ENCODE measurements at regions not wholly inside any gene's neighbourhood (a gene's known extent, or its start where the extent isn't known, plus 50 kb on each side); places are given as distances from the start of the nearest gene placed in this dataset.
"Not testable (repeated sequence)": the region's sequence is repeated elsewhere in the genome, so short reads cannot be mapped to it uniquely, and the experiment has no call there.

DNA sequence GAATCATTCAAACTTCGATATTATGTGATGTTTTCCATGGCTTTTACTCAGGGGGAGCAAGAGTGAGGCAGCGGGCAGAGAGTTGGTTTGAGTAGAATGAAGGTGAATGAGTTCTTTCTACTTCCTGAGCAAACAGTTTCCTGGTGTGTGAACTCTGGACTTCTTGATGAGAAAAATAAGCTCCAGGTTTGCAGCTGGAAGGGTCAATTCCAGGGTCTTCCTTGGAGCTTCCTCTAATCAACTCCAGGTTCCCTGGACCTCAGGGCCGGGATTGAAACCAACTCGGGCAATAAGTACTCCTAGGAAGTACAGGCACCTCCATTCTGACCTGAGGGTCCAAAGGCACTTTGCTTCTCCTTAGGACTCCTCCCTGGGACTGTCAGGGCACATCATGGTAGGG is 243.6 kb upstream of the ONECUT1 start:
- Histone ChIP-seq H3K4me3 (ENCODE audit: low read length) (no peak overlapping the region), H3K79me2 (ENCODE audit: low read length) (no peaks in the 10 kb centered on the region), H3K27ac (ENCODE audit: low read length) (no peak overlapping the region), H3K36me3 (replicated peaks; ENCODE audit: low read depth, low read length) (no peaks in the 10 kb centered on the region), H3K9me3 (ENCODE audit: insufficient read depth, low read length) (no peaks in the 10 kb centered on the region), H3K9ac (ENCODE audit: low read length) (no peak overlapping the region), H4K20me1 (ENCODE audit: insufficient read depth, low read length) (no peaks in the 10 kb centered on the region), H3K4me2 (ENCODE audit: low read length) (no peak overlapping the region), H3K4me1 (ENCODE audit: low read length) (no peaks in the 10 kb centered on the region), H3K27me3 (ENCODE audit: low read depth, low read length) (0 out of 2 replicates have a peak, but pooled peaks cover 6% of the 10 kb centered on the region), H2AFZ (ENCODE audit: low read depth, low read length) (no peak overlapping the region)
- no peak for TF ChIP-seq EZH2phosphoT487 (IDR thresholded peaks at IDR 0.05; ENCODE audit: low read depth)
- TF ChIP-seq, protein P1, sequence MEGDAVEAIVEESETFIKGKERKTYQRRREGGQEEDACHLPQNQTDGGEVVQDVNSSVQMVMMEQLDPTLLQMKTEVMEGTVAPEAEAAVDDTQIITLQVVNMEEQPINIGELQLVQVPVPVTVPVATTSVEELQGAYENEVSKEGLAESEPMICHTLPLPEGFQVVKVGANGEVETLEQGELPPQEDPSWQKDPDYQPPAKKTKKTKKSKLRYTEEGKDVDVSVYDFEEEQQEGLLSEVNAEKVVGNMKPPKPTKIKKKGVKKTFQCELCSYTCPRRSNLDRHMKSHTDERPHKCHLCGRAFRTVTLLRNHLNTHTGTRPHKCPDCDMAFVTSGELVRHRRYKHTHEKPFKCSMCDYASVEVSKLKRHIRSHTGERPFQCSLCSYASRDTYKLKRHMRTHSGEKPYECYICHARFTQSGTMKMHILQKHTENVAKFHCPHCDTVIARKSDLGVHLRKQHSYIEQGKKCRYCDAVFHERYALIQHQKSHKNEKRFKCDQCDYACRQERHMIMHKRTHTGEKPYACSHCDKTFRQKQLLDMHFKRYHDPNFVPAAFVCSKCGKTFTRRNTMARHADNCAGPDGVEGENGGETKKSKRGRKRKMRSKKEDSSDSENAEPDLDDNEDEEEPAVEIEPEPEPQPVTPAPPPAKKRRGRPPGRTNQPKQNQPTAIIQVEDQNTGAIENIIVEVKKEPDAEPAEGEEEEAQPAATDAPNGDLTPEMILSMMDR (IDR thresholded peaks at IDR 0.05; ENCODE audit: low read depth, low read length) = no peak

DNA sequence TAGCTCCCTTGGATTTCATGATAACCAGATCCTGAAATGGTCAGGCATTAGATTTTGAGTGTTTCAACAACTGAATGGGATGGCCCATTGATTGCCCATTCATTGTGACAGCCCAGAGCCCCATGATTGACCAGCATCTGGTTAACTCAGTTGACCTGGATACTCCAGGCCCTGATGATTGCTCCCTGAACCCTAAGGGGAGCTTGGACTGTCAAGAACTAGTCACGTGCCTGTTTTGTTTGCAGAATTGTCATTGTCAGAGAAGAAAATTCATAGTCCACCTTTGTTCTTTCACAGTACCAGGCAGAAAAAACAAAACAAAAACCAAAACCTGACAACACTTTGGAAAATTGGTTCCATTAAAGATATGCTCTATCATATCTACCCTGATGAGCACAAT is 241.3 kb upstream of the ONECUT1 start:
- no peaks in the 10 kb centered on the region for H4K20me1 ChIP-seq (ENCODE audit: insufficient read depth, low read length)
- no peaks in the 10 kb centered on the region for H3K9me3 ChIP-seq (ENCODE audit: insufficient read depth, low read length)
- no peak overlapping the region for H3K9ac ChIP-seq (ENCODE audit: low read length)
- H3K27me3 ChIP-seq (ENCODE audit: low read depth, low read length) = no peaks in the 10 kb centered on the region
- H2AFZ ChIP-seq (ENCODE audit: low read depth, low read length) = no peak overlapping the region
- TF ChIP-seq, protein P1 (IDR thresholded peaks at IDR 0.05; ENCODE audit: low read depth, low read length) = no peak
- TF ChIP-seq EZH2phosphoT487 (IDR thresholded peaks at IDR 0.05; ENCODE audit: low read depth) = no peak
- H3K4me2 ChIP-seq (ENCODE audit: low read length) = no peak overlapping the region
- H3K27ac ChIP-seq (ENCODE audit: low read length) = no peak overlapping the region
- H3K36me3 ChIP-seq (replicated peaks; ENCODE audit: low read depth, low read length) = no peaks in the 10 kb centered on the region
- H3K4me3 ChIP-seq (ENCODE audit: low read length) = no peak overlapping the region
- no peaks in the 10 kb centered on the region for H3K79me2 ChIP-seq (ENCODE audit: low read length)
- H3K4me1 ChIP-seq (ENCODE audit: low read length) = no peaks in the 10 kb centered on the region

DNA sequence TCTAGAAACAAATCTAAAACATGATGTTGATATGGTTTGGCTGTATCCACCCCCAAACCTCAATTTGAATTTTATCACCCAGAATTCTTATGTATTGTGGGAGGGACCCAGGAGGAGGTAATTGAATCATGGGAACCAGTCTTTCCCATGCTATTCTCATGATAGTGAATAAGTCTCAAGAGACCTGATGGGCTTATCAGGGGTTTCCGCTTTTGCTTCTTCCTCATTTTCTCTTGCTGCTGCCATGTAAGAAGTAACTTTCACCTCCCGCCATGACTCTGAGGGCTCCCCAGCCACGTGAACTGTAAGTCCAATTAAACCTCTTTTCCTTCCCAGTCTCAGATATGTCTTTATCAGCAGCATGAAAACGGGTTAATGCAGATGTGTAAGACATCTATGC is 232.7 kb upstream of the ONECUT1 start:
- no peaks in the 10 kb centered on the region; the same call in 1 of the 2 replicates for H3K27me3 ChIP-seq (ENCODE audit: low read depth, low read length)
- TF ChIP-seq EZH2phosphoT487 (IDR thresholded peaks at IDR 0.05; ENCODE audit: low read depth) = no peak
- TF ChIP-seq, protein P1 (IDR thresholded peaks at IDR 0.05; ENCODE audit: low read depth, low read length) = no peak
- H4K20me1 ChIP-seq (ENCODE audit: insufficient read depth, low read length) = no peaks in the 10 kb centered on the region
- no peak overlapping the region for H3K4me3 ChIP-seq (ENCODE audit: low read length)
- H3K36me3 ChIP-seq (replicated peaks; ENCODE audit: low read depth, low read length) = no peaks in the 10 kb centered on the region
- H3K27ac ChIP-seq (ENCODE audit: low read length) = no peak overlapping the region
- H3K4me2 ChIP-seq (ENCODE audit: low read length) = no peak overlapping the region
- H3K4me1 ChIP-seq (ENCODE audit: low read length) = no peaks in the 10 kb centered on the region
- no peak overlapping the region for H3K9ac ChIP-seq (ENCODE audit: low read length)
- H3K9me3 ChIP-seq (ENCODE audit: insufficient read depth, low read length) = peaks cover 4% of the 10 kb centered on the region; the same call in 1 of the 2 replicates
- H3K79me2 ChIP-seq (ENCODE audit: low read length) = no peaks in the 10 kb centered on the region
- no peak overlapping the region for H2AFZ ChIP-seq (ENCODE audit: low read depth, low read length)

DNA sequence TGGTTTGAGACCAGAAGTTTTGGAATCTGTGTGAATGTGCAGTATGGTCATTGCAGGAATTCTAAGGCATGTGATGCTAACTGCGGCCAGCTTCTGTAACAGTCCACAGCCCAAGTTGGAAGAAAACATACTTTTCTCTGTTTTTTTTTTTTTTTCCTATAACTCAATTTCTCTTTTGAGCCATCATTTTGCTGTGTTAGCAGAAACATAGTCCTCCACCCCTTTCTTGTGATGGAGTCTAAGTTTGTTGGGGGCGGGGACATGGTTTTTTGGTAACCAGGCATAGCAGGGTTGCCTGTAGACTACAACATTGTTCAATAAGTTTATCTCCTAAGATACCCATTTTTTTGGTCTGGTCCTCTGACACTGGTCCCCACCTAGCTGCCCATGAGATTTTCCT is 223.2 kb upstream of the ONECUT1 start:
- TF ChIP-seq, protein P1 (IDR thresholded peaks at IDR 0.05; ENCODE audit: low read depth, low read length) = no peak
- no peak for TF ChIP-seq EZH2phosphoT487 (IDR thresholded peaks at IDR 0.05; ENCODE audit: low read depth)
- H3K9ac ChIP-seq (ENCODE audit: low read length) = no peak overlapping the region
- no peaks in the 10 kb centered on the region for H3K36me3 ChIP-seq (replicated peaks; ENCODE audit: low read depth, low read length)
- H3K27me3 ChIP-seq (ENCODE audit: low read depth, low read length) = no peaks in the 10 kb centered on the region
- no peak overlapping the region for H3K4me2 ChIP-seq (ENCODE audit: low read length)
- no peaks in the 10 kb centered on the region for H3K79me2 ChIP-seq (ENCODE audit: low read length)
- no peak overlapping the region for H3K27ac ChIP-seq (ENCODE audit: low read length)
- H3K9me3 ChIP-seq (ENCODE audit: insufficient read depth, low read length) = no peaks in the 10 kb centered on the region
- H4K20me1 ChIP-seq (ENCODE audit: insufficient read depth, low read length) = no peaks in the 10 kb centered on the region
- no peaks in the 10 kb centered on the region for H3K4me1 ChIP-seq (ENCODE audit: low read length)
- no peak overlapping the region for H2AFZ ChIP-seq (ENCODE audit: low read depth, low read length)
- H3K4me3 ChIP-seq (ENCODE audit: low read length) = no peak overlapping the region

DNA sequence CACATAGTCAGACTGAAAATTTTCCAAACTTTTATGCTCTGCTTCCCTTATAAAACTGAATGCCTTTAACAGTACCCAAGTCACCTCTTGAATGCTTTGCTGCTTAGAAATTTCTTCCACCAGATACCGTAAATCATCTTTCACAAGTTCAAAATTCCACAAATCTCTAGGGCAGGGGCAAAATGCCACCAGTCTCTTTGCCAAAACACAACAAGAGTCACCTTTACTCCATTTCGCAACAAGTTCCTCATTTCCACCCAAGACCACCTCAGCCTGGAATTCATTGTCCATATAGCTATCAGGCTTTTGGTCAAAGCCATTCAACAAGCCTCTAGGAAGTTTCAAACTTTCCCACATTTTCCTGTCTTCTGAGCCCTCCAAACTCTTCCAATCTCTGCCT is 221.6 kb upstream of the ONECUT1 start:
- H3K4me3 ChIP-seq (ENCODE audit: low read length); H3K27me3 ChIP-seq (ENCODE audit: low read depth, low read length); H2AFZ ChIP-seq (ENCODE audit: low read depth, low read length); H3K4me2 ChIP-seq (ENCODE audit: low read length); H3K79me2 ChIP-seq (ENCODE audit: low read length); H3K9ac ChIP-seq (ENCODE audit: low read length); H3K27ac ChIP-seq (ENCODE audit: low read length); H3K4me1 ChIP-seq (ENCODE audit: low read length); H4K20me1 ChIP-seq (ENCODE audit: insufficient read depth, low read length); H3K36me3 ChIP-seq (replicated peaks; ENCODE audit: low read depth, low read length); H3K9me3 ChIP-seq (ENCODE audit: insufficient read depth, low read length): not testable (repeated sequence)
